ENCODE measurements at regions not wholly inside any gene's neighbourhood (a gene's known extent, or its start where the extent isn't known, plus 50 kb on each side); places are given as distances from the start of the nearest gene placed in this dataset.

DNA sequence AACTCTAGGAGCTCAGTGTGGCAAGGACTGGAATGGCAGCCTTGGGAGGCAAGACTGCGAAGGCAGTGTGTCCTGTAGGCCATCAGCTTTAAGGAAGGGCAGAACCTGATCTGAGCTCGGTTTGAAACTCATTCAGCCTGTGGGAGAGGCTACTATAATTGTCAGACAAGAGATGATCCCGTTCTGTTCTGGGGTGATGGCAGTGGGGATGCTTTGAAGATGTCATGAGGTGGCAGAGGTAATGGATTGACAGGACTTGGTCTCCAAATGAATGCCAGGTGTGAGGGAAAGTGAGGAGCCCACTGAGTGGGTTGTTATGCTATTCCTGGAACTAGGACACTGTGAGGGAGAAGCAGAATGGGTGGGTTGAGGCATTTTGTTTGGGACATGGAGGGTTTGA lies 144.9 kb downstream of the PJA1 start:
- Mint-ChIP-seq H3K36me3 (ENCODE audit: low read depth) (no peaks in the 10 kb centered on the region), H3K4me3 (no peak overlapping the region), H3K4me1 (no peaks in the 10 kb centered on the region), H3K9me3 (no peaks in the 10 kb centered on the region), H3K27ac (ENCODE audit: unreplicated experiment) (no peak overlapping the region), H3K27me3 (ENCODE audit: low read depth) (no peaks in the 10 kb centered on the region)
- DNase-seq (ENCODE audit: low read depth, low spot score): no peak
- TF ChIP-seq, protein P1, sequence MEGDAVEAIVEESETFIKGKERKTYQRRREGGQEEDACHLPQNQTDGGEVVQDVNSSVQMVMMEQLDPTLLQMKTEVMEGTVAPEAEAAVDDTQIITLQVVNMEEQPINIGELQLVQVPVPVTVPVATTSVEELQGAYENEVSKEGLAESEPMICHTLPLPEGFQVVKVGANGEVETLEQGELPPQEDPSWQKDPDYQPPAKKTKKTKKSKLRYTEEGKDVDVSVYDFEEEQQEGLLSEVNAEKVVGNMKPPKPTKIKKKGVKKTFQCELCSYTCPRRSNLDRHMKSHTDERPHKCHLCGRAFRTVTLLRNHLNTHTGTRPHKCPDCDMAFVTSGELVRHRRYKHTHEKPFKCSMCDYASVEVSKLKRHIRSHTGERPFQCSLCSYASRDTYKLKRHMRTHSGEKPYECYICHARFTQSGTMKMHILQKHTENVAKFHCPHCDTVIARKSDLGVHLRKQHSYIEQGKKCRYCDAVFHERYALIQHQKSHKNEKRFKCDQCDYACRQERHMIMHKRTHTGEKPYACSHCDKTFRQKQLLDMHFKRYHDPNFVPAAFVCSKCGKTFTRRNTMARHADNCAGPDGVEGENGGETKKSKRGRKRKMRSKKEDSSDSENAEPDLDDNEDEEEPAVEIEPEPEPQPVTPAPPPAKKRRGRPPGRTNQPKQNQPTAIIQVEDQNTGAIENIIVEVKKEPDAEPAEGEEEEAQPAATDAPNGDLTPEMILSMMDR (conservative IDR thresholded peaks at IDR 0.05): no peak

DNA sequence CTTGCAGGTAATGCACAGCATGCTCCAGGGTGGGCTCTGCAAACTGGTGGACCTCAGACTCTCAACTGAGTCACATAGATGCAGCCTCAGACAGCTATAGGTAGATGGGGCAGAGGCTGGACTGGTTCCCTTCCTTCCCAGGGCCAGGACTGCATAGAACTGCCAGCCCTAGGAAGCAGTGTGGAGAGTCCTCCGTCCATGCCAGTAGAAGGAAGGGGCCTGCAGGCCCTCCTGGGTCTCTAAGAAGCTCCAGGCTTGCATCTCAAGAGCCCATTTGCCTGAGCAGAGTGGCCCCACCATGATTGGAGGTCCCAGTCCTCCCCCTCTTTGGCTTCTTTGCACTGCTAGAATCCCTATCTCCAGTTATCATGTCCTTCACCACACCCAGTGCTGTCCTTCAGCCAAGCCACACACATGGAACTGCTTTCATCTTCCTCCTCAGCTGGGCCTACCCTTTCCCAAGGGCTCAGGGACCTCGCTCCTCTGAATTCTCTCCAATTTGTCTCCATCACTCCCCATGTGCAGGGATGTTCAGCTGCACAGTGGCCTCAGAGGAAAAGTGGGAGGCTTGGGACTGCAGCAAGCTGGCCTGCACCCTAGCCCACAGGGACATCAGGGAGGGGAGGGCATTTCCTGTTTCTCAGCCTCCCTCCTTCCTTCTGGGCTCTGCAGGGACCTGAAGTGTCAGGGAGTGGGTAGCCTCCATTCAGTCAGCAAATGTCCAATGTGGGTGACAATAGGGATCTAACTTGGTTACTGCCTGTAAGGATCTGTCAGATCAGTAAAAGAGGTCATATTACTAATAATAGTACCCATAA lies 146.0 kb downstream of the PJA1 start:
- H3K27ac Mint-ChIP-seq (ENCODE audit: unreplicated experiment): no peak overlapping the region
- TF ChIP-seq, protein P1 (conservative IDR thresholded peaks at IDR 0.05): no peak
- no peaks in the 10 kb centered on the region for H3K27me3 Mint-ChIP-seq (ENCODE audit: low read depth)
- no peaks in the 10 kb centered on the region for H3K4me1 Mint-ChIP-seq
- H3K36me3 Mint-ChIP-seq (ENCODE audit: low read depth): no peaks in the 10 kb centered on the region
- H3K4me3 Mint-ChIP-seq: no peak overlapping the region
- no peaks in the 10 kb centered on the region for H3K9me3 Mint-ChIP-seq
- no peak for DNase-seq (ENCODE audit: low read depth, low spot score)

DNA sequence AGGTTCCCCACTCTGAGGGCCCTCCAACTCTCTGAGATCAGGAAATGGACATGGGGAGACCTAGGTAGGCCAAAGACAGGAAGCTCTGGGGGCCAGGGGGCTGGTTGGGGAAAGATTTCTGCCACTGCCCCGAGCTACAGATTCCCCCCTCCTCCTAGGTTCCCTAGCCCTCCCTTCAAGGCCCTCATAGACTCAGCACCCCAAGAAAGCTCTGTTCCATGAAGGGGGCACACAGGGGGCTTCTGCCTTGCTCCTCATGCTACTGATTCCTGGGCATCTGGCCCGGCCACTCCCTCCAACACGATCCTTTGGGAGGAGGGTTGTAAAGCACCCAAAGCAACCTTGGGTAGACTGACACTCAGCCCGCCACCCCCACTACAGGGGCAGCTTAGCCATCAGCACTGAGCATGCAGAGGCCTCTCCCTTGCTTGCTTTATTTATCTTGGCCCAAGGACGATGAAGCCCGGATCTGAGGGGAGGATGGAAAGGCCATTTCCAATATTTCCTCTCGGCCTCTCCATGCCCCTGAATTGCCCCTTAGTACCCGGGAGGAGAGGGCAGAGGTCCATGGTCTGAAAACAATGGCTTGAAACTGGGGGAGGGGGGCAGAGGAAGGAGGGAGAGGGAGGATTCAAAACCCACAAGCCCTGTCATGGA lies 146.7 kb downstream of the PJA1 start:
- Mint-ChIP-seq H3K4me3 (no peak overlapping the region), H3K9me3 (no peaks in the 10 kb centered on the region)

DNA sequence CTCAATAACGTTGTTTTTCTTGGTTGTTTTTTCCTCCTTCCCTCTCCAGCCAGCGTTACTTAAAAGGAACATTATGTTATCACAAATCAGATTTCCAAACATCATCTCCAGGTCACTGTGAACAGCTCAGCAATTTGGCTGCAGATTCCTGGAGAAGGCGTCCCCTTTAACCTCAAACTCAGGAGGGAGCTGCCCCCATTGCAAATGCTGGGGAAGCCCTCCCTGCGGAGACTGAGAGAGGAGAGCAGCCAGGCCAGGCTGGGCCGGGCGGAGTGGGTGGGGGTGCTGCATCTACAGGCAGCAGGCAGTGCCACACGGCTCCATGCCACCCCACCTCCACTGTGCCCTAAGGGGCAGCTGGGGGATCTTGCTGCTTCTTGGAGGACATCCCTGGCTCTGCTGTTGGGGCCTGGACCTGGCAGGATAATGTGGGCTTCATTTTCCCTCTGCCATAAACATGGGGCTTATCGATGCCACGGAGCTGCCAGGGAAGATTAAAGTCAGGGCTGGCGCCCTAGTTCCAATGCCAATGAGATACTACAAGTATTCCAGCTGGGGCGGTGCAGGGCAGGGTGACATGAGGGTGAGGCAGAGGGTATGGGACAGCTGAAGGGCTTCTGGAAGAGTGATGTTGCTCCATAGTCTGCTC lies 148.8 kb downstream of the PJA1 start:
- TF ChIP-seq, protein P1 (conservative IDR thresholded peaks at IDR 0.05): no peak
- H3K27ac Mint-ChIP-seq (ENCODE audit: unreplicated experiment): no peak overlapping the region
- no peak overlapping the region for H3K4me3 Mint-ChIP-seq
- no peaks in the 10 kb centered on the region for H3K36me3 Mint-ChIP-seq (ENCODE audit: low read depth)
- no peaks in the 10 kb centered on the region for H3K4me1 Mint-ChIP-seq
- no peaks in the 10 kb centered on the region for H3K9me3 Mint-ChIP-seq
- DNase-seq (ENCODE audit: low read depth, low spot score): no peak
- H3K27me3 Mint-ChIP-seq (ENCODE audit: low read depth): no peaks in the 10 kb centered on the region

More for the DNA sequence above, 146.7 kb downstream of the PJA1 start:
- TF ChIP-seq, protein P1 (conservative IDR thresholded peaks at IDR 0.05): no peak
- Mint-ChIP-seq H3K4me1 (no peaks in the 10 kb centered on the region), H3K27ac (ENCODE audit: unreplicated experiment) (no peak overlapping the region), H3K36me3 (ENCODE audit: low read depth) (no peaks in the 10 kb centered on the region), H3K27me3 (ENCODE audit: low read depth) (no peaks in the 10 kb centered on the region)
- no peak for DNase-seq (ENCODE audit: low read depth, low spot score)

DNA sequence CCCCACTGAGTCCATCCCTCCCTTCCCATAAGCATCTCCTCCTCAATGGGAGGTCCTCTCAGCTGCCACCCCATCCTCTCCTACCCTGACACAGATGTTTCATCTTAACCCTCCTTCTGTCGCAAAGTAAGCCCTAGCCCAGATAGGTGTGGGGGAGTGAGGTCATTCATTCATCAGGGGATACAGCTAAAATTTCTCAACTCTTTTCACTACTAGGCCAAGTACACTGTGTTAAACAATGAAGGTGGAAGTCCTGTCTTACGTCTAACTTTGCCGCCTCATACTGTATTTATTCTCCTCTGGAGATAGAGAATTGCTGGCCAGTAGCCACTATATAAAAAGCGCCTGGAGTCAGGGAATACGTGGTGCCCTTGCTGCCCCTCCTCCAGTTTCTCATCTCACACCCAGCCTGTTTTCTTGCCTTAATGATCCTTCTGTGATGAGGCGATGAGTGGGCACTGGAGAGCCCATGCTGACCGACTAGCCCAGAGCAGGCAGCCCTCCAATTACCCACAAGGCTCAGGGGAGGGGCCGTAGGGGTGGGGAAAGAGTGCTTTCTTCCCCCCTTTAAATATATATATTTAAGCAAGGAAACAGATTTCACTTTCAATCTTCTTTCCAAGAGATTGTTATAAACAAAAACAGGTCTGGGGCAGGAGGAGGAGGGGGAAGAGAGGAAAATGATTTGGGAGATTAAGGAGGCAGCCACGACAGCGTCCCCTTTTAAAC lies 149.5 kb downstream of the PJA1 start:
- TF ChIP-seq, protein P1 (conservative IDR thresholded peaks at IDR 0.05): no peak
- Mint-ChIP-seq H3K9me3 (peaks cover 3% of the 10 kb centered on the region), H3K36me3 (ENCODE audit: low read depth) (no peaks in the 10 kb centered on the region), H3K27ac (ENCODE audit: unreplicated experiment) (no peak overlapping the region), H3K4me1 (no peaks in the 10 kb centered on the region), H3K4me3 (no peak overlapping the region), H3K27me3 (ENCODE audit: low read depth) (no peaks in the 10 kb centered on the region)
- DNase-seq (ENCODE audit: low read depth, low spot score): no peak
